ENCODE measurements at regions not wholly inside any gene's neighbourhood (a gene's known extent, or its start where the extent isn't known, plus 50 kb on each side); places are given as distances from the start of the nearest gene placed in this dataset.

GRCh38 chr13:111920306-111920931 lies 146.5 kb upstream of the SOX1 start:
- WGBS (ENCODE audit: insufficient coverage, insufficient replicate concordance, low lambda C conversion rate, missing lambda C conversion rate) = 36% methylated on average over 21 of the region's 21 CpGs
- RAD21 ChIA-PET (ENCODE audit: unreplicated experiment) = no interaction called here

More at GRCh38 chr13:111920306-111920931, 146.5 kb upstream of the SOX1 start:
- in situ Hi-C loops (cut with MboI) = no loop called here
- no peak overlapping the region for H3K4me2 ChIP-seq (ENCODE audit: control insufficient read depth, insufficient read depth)
- intact Hi-C loops (cut with micrococcal nuclease; ENCODE audit: unreplicated experiment) = no loop called here
- no peaks in the 10 kb centered on the region for H3K79me2 ChIP-seq (ENCODE audit: control insufficient read depth, insufficient read depth, low read length)
- no peaks in the 10 kb centered on the region for H3K27me3 ChIP-seq (replicated peaks in 1 of 2; ENCODE audit: control insufficient read depth in 2 of 2, insufficient read depth in 2 of 2, low read length in 1 of 2)
- no peak for ATAC-seq
- no peak for DNase-seq (ENCODE audit: low read depth, low spot score)
- SMC1A ChIA-PET (ENCODE audit: uncharacterized antibody, unreplicated experiment) = no interaction called here
- H3K9ac ChIP-seq (ENCODE audit: control insufficient read depth, insufficient read depth, low read length) = no peak overlapping the region
- H3K27ac ChIP-seq (ENCODE audit: control insufficient read depth, insufficient read depth) = no peak overlapping the region
- no peaks in the 10 kb centered on the region for H3K4me1 ChIP-seq (ENCODE audit: control insufficient read depth, insufficient read depth, low read length)
- H4K20me1 ChIP-seq (ENCODE audit: control insufficient read depth, insufficient read depth) = no peaks in the 10 kb centered on the region
- no peak for FAIRE-seq
- H2AFZ ChIP-seq (ENCODE audit: control insufficient read depth, low read depth, low read length) = no peak overlapping the region
- no peaks in the 10 kb centered on the region for H3K36me3 ChIP-seq (ENCODE audit: control insufficient read depth in 2 of 2, insufficient read depth in 2 of 2, low read length in 1 of 2)
- CTCF ChIA-PET = no interaction called here
- H3K4me3 ChIP-seq = no peak overlapping the region
- POLR2A ChIA-PET = no interaction called here
- no TSS peak for BruUV-seq (replicated peaks)
- TF ChIP-seq, protein P1, sequence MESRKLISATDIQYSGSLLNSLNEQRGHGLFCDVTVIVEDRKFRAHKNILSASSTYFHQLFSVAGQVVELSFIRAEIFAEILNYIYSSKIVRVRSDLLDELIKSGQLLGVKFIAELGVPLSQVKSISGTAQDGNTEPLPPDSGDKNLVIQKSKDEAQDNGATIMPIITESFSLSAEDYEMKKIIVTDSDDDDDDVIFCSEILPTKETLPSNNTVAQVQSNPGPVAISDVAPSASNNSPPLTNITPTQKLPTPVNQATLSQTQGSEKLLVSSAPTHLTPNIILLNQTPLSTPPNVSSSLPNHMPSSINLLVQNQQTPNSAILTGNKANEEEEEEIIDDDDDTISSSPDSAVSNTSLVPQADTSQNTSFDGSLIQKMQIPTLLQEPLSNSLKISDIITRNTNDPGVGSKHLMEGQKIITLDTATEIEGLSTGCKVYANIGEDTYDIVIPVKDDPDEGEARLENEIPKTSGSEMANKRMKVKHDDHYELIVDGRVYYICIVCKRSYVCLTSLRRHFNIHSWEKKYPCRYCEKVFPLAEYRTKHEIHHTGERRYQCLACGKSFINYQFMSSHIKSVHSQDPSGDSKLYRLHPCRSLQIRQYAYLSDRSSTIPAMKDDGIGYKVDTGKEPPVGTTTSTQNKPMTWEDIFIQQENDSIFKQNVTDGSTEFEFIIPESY (IDR thresholded peaks at IDR 0.05) = no peak
- TF ChIP-seq YY1 (IDR thresholded peaks at IDR 0.05; ENCODE audit: low read depth, low read length) = no peak
- TF ChIP-seq SIN3A (IDR thresholded peaks at IDR 0.05; ENCODE audit: low read depth, low read length) = no peak
- TF ChIP-seq DPF2 (IDR thresholded peaks at IDR 0.05) = no peak
- no peak for TF ChIP-seq IKZF1 (conservative IDR thresholded peaks at IDR 0.05)
- no peak for TF ChIP-seq TCF3 (IDR thresholded peaks at IDR 0.05; ENCODE audit: borderline replicate concordance, insufficient read depth, low read depth, low read length)
- TF ChIP-seq PAX8 (IDR thresholded peaks at IDR 0.05) = no peak
- TF ChIP-seq ZNF622 (IDR thresholded peaks at IDR 0.05) = no peak
- no peak for TF ChIP-seq JUNB (IDR thresholded peaks at IDR 0.05)
- no peak for TF ChIP-seq ESRRA (IDR thresholded peaks at IDR 0.05; ENCODE audit: low read length)
- TF ChIP-seq EP300 (IDR thresholded peaks at IDR 0.05; ENCODE audit: borderline replicate concordance in 1 of 2, control insufficient read depth in 1 of 2, low read depth in 2 of 2, low read length in 2 of 2) = no peak
- no peak for TF ChIP-seq MEF2B (IDR thresholded peaks at IDR 0.05; ENCODE audit: partially characterized antibody, poor library complexity, severe bottlenecking)
- no peak for TF ChIP-seq MEF2A (IDR thresholded peaks at IDR 0.05; ENCODE audit: insufficient read depth, low read depth, low read length)
- H3K9me3 ChIP-seq (replicated peaks; ENCODE audit: control insufficient read depth, insufficient read depth, low read length) = no peaks in the 10 kb centered on the region

Measured in GM12878 (cell line).